GM19452 (cell line): ENCODE measurements at regions not wholly inside any gene's neighbourhood (a gene's known extent, or its start where the extent isn't known, plus 50 kb on each side); places are given as distances from the start of the nearest gene placed in this dataset.
"Not testable (repeated sequence)": the region's sequence is repeated elsewhere in the genome, so short reads cannot be mapped to it uniquely, and the experiment has no call there.

Source experiments
- ATAC-seq: cut with Tn5 transposase; IDR thresholded peaks from one replicate; pipeline ENCODE4 v1.9.1; 2021; ENCODE audit not compliant: unreplicated experiment

- no peak for ATAC-seq
Observed at GRCh38 chr3:145307272-145307671, 853.7 kb downstream of the PLOD2 start.

DNA sequence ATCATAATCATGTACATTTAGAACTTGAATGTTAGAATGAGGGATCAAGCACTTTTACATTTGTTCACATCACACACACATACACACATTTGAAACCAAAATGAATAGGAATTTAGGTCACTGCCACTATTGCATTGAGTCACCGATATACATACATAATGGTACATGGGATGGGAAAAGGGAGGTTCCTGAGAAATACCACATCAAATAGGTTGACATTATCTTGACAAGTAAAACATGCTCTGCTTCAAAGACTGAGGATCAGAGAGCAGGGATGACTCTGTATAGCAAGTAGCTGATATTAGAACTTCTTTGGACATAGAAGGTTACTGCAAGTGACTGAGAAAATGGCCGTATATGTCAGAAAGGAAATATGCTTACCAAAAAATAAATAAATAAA is 847.2 kb downstream of the PLOD2 start:
- no peak for ATAC-seq

DNA sequence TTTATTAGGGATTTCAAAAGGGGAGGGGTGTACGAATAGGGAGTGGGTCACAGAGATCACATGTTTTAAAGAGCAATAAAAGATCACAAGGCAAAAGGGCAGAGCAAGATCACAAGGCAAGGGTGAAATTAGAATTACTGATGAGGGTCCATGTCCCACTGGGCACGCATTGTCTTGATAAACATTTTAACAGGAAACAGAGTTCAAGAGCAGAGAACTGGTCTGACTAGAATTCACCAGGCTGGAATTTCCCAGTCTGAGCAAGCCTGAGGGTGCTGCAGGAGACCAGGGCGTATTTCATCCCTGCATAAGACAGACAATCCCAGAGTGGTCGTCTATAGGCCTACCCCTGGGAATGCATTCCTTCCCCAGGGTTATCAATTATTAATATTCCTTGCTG is 844.7 kb downstream of the PLOD2 start:
- ATAC-seq = not testable (repeated sequence)

GRCh38 chr3:145326666-145327065 is 834.3 kb downstream of the PLOD2 start:
- no peak for ATAC-seq

- not testable (repeated sequence) for ATAC-seq
Observed at GRCh38 chr3:145333427-145333826, 827.6 kb downstream of the PLOD2 start.

- ATAC-seq = no peak
Observed at GRCh38 chr3:145333931-145334330, 827.1 kb downstream of the PLOD2 start.

- no peak for ATAC-seq
Observed at GRCh38 chr3:145355206-145355605, 805.8 kb downstream of the PLOD2 start.

DNA sequence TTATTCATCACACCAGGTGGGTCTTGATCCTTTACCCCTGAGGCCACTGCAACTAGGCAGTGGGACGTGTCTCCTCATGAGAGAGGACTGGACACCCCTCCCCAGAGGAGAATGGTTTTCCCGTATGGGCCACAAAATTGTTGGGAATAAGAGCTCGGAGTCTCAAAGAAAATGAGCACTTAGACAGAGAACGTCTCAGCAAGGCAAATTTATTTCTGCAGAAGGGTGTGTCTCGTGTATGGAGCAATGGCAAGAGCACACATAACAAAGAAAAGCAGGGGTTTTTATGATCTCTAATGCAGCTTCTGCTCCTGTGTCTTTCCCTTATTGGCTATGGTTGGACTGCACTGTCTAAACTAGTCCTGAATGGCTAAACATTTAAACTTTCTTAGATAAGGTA is 803.5 kb downstream of the PLOD2 start:
- no peak for ATAC-seq

- ATAC-seq = no peak
Observed at GRCh38 chr3:145359040-145359439, 801.9 kb downstream of the PLOD2 start.

DNA sequence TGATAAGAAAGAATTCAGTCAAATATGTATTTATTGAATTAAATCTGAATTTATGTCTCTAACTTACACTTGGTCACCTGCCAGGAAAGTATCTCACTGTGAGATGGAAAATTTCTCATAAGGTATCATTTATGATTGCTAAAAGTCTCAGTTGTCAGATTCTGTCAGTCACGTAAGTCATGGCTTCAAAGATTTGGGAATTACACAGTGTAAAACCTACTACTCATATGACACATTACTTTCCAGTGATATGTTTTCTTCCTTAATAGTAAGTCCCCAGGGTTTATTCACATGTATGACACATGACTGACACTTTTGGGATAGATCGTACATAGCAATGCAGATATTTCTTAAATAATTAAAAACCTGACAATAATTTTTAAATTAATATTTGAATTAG is 792.2 kb downstream of the PLOD2 start:
- no peak for ATAC-seq

DNA sequence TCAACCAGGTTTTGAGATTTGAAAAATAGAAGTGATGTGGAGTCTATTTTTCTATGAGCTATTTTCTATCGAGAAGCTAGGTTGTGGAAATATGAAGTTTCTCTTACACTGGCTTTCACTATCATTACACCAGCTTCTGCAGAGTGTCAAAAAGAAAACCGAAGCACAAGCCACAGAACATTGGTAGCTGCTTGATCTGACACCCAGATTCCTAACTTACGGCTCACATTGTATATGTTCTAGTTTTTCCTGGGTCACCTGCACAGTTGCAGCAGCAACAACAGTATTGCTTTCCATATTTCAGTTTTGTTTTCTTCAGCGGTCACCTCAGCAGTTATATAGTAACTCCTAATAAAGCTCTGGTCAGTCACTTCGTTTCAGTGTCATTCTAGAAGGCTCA is 790.1 kb downstream of the PLOD2 start:
- ATAC-seq = no peak

DNA sequence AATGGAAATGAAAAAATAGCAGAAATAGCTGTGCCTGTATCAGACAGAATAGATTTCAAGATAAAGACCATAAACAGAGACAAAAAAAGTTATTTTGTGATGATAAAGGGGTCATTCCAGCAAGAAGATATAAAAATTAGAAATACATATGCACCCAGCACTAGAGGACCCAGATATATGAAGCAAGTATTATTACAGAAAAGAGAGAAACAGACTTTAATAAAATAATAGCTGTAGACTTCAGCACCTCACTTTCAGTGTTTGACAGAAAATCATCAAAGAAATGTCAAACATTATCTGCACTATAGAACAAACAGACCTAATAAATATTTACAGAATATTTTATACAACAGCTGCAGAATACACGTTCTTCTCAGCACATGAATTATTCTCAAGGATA is 783.7 kb downstream of the PLOD2 start:
- no peak for ATAC-seq

GRCh38 chr3:145383416-145383815 is 777.6 kb downstream of the PLOD2 start:
- ATAC-seq = no peak

DNA sequence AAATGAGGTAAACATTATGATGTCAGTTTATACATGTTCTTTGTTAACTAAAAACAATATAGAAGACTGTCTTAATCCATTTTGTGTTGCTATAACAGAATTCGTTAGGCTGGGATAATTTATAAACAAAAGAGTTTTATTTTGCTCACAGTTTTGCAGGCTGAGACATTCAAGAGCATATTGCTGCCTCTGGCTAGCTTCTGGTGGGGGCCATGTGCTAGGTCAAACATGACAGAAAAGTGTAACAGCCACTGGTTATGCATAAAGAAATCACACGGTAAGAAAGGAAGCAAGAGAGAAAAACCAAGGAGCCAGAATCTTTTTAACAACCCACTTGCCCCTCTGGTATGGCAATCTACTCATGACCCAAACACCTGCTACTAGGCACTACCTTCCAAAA is 776.7 kb downstream of the PLOD2 start:
- ATAC-seq = no peak

GRCh38 chr3:145387211-145387610 is 773.8 kb downstream of the PLOD2 start:
- no peak for ATAC-seq

GRCh38 chr3:145395421-145395820 is 765.6 kb downstream of the PLOD2 start:
- no peak for ATAC-seq

- no peak for ATAC-seq
Observed at GRCh38 chr3:145411605-145412004, 749.4 kb downstream of the PLOD2 start.

GRCh38 chr3:145417678-145418077 is 743.3 kb downstream of the PLOD2 start:
- ATAC-seq = no peak

GRCh38 chr3:145422556-145422955 is 738.4 kb downstream of the PLOD2 start:
- no peak for ATAC-seq

DNA sequence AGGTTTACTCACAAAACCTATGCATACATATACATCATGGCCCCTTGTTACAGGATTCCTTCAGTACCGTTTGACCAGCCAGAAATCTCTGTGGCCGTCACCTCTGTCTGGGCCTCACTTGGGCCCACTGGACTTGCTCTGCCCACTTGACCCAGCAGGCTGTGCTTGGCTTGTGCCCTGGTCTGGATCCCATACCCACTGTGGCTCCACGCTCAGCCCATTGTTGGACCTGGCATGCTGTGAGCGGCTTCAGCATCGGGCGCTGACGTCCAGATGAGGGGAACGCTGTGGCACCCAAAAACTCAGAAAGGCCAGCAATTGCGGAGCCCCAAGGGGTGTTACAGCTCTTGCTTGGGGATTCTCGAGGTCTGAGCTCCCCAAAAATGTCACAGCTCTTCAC is 733.6 kb downstream of the PLOD2 start:
- no peak for ATAC-seq

DNA sequence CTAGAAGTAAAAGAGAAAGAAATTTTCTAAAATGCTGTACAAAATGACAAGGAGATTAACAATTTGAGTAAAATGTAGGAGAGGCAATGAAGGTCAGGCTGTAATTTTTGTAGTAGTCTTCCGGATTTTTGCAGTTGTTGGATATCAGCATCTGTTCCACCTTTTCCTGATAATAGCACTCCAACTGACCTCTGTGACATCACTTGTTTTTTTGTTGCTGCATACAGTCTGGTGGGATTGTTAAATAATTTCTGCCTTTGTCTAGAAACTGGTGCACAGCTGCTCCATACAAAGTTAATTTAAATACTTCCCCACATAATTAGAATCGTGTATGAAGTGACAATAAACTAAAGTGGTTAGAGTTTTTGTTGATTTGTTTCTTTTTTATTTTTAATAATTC is 731.4 kb downstream of the PLOD2 start:
- ATAC-seq = no peak

GRCh38 chr3:145448436-145448835 is 712.5 kb downstream of the PLOD2 start:
- no peak for ATAC-seq

DNA sequence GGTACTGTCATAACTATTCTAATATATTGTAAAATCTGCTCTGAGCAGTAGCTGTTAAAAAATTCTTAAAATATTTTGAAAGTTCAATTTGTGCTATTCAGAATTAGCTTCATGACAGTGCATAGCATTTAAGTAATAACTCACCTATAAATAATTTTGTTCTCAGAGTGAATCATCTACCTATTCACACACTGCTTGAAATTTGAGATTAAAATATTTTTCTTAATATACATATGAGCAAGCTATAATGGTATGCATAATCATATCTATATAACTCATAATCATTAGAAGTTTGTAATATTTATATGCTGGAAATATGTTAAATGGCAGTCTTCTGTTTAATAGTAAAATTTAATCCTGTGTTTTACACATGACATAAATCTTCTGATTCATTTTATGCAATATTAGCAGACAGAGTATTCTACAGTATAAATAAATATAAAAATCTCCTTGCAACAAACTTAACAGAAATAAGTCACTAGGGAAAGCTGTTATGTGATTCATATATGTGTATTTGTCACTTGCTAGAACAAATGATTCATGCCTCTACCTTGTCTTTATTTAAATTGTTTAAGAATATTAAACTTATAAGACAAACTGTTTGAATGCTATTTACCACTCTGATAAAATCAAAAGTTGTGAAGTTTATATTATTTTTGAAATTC is 710.8 kb downstream of the PLOD2 start:
- no peak for ATAC-seq
